Testis (tissue), 2 donors: ENCODE measurements at regions not wholly inside any gene's neighbourhood (a gene's known extent, or its start where the extent isn't known, plus 50 kb on each side); places are given as distances from the start of the nearest gene placed in this dataset.

ENCODE experiments used
- DNase-seq: peaks from one replicate; pipeline ENCODE4 v3.0.0-alpha.2; 2019
- H3K27ac ChIP-seq, 2 donors: fragments of 200-600 bp; sonication (generic); one replicate each; pipeline ENCODE4 v1.5.1; 2019
- H3K27me3 ChIP-seq: fragments of 200-600 bp; sonication (generic); one replicate; pipeline ENCODE4 v1.5.1; 2019
- H3K36me3 ChIP-seq: fragments of 200-600 bp; sonication (generic); one replicate; pipeline ENCODE4 v1.5.1; 2017; ENCODE audit warnings: low read depth; ENCODE audit errors: missing control alignments
- H3K4me1 ChIP-seq: fragments of 200-600 bp; sonication (generic); one replicate; pipeline ENCODE4 v1.5.1; 2019
- H3K4me3 ChIP-seq, 2 donors: fragments of 200-600 bp; sonication (generic); one replicate each; pipeline ENCODE4 v1.5.1; 2017 to 2019
- H3K9me3 ChIP-seq: fragments of 200-600 bp; sonication (generic); one replicate; pipeline ENCODE4 v1.5.1; 2017
- POLR2A ChIP-seq: fragments of 450-650 bp; IDR thresholded peaks from one replicate; pipeline ENCODE4 v1.6.1; 2017; ENCODE audit warnings: antibody characterized with exemption, mild to moderate bottlenecking, moderate library complexity
- WGBS, 2 donors: methylation state at CpG; one replicate each; pipeline ENCODE4 v1.1.5; 2018; 5-methylcytosine and 5-hydroxymethylcytosine counted together
- intact Hi-C: fragments of 100-400 bp; cut with DNase I; formaldehyde crosslinking; loops from one replicate; pipeline ENCODE4 v1.15.1; 2023; ENCODE audit warnings: low total_unique reads
- TF ChIP-seq, protein P1 (sequence below), 3 experiments: fragments of 450-650 bp in 2 of 3; fragments of 200-600 bp in 1 of 3; sonication (generic) in 1 of 3; IDR thresholded peaks; one replicate each; pipeline ENCODE4 v1.5.1; 2016 to 2019; ENCODE audit warnings: antibody characterized with exemption in 3 of 3, mild to moderate bottlenecking in 2 of 3, moderate library complexity in 1 of 3

DNA sequence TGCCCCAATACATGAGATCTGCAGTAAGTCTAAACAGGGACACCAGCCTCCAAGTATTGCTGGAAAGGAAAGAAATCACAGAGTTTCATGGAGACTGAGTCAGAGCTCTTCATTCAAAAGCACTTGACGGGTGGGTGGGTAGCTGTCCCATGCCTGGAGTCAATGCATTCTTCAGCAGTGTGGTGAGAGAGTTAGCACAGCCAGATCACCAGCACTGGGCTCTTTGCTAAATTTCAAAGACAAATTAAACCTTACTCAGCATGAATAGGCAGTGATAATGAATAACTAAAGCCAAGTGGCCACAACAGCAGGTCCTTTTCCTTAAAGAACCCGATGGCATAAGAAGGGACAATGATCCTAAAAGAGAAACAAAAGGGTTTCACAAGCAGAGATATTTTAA lies 192.4 kb downstream of the ACTL7B start:
- WGBS, 2 donors: 59 to 88% methylated on average over 2 of the region's 2 CpGs
- no peak overlapping the region for H3K27ac ChIP-seq
- no peak overlapping the region for H3K4me3 ChIP-seq
- H3K4me1 ChIP-seq: no peaks in the 10 kb centered on the region
- intact Hi-C loops: no loop called here
- no peak for TF ChIP-seq POLR2A
- TF ChIP-seq, protein P1, sequence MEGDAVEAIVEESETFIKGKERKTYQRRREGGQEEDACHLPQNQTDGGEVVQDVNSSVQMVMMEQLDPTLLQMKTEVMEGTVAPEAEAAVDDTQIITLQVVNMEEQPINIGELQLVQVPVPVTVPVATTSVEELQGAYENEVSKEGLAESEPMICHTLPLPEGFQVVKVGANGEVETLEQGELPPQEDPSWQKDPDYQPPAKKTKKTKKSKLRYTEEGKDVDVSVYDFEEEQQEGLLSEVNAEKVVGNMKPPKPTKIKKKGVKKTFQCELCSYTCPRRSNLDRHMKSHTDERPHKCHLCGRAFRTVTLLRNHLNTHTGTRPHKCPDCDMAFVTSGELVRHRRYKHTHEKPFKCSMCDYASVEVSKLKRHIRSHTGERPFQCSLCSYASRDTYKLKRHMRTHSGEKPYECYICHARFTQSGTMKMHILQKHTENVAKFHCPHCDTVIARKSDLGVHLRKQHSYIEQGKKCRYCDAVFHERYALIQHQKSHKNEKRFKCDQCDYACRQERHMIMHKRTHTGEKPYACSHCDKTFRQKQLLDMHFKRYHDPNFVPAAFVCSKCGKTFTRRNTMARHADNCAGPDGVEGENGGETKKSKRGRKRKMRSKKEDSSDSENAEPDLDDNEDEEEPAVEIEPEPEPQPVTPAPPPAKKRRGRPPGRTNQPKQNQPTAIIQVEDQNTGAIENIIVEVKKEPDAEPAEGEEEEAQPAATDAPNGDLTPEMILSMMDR (IDR thresholded peaks at IDR 0.05): no peak
- DNase-seq: no peak
- no peaks in the 10 kb centered on the region for H3K36me3 ChIP-seq
- H3K9me3 ChIP-seq: no peaks in the 10 kb centered on the region
- H3K27me3 ChIP-seq: no peaks in the 10 kb centered on the region

DNA sequence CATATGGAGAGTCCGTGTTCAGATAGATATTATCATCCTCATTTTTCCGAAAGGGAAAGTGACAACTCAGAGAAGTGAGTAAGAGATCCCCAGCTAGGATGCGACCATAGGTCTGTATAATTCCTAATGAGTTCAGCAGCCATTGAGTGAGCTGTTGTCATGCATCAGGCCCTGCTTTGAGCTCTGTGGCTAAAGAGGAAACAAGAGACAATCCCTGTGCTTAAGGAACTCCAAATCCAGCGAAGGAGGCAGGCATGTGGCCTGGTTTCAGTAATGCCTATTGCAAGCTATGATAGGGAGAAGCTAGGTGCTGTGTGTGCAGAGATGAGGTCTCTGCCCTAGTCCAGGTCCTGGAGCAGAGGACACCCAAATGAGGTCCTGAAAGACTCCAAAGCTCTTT lies 192.8 kb downstream of the ACTL7B start:
- TF ChIP-seq, protein P1 (IDR thresholded peaks at IDR 0.05): no peak
- no peak for TF ChIP-seq POLR2A
- Histone ChIP-seq H3K27me3 (no peaks in the 10 kb centered on the region), H3K36me3 (no peaks in the 10 kb centered on the region), H3K9me3 (no peaks in the 10 kb centered on the region), H3K4me1 (no peaks in the 10 kb centered on the region), H3K4me3 (no peak overlapping the region), H3K27ac (no peak overlapping the region)
- no peak for DNase-seq
- WGBS, 2 donors: 91 to 94% methylated on average over 4 of the region's 4 CpGs
- intact Hi-C loops: no loop called here

DNA sequence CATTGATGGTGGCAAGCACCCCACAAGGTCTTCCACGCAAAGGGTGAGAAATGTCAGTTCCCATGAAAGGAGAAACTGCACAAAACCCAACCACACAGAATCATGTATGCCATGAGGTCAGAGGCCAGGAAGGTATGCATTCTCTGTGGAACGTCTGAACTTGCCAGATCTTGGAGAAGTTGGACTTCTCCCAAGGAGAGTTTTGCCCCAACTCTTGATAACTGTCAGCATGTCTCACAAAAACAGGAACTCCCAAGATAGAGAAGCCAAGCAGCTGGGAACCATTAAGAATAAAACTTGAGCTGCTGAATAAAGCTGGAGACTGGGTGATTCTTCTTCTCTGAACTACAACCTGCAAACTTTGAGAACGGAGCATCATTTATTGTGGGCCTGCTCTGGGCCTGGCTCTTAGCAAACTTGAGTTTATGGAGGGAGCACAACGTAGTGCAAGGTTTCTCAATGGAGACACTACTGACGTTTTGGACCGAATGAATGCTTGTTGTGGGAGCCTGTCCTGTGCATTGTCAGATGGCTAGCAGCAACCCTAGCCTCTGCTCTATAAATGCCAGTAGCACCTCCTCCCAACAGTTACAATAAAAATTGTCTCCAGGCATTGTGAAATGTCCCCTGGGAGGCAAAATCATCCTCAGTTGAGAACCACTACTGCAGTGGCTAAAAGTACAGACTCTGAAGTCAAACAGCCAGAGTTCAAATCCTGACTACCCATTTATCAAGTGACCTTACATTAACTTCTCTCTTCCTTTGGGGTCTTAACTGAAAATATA lies 193.5 kb downstream of the ACTL7B start:
- intact Hi-C loops: no loop called here
- TF ChIP-seq, protein P1 (IDR thresholded peaks at IDR 0.05): no peak
- WGBS, 2 donors: 79 to 80% methylated on average over 6 of the region's 6 CpGs

DNA sequence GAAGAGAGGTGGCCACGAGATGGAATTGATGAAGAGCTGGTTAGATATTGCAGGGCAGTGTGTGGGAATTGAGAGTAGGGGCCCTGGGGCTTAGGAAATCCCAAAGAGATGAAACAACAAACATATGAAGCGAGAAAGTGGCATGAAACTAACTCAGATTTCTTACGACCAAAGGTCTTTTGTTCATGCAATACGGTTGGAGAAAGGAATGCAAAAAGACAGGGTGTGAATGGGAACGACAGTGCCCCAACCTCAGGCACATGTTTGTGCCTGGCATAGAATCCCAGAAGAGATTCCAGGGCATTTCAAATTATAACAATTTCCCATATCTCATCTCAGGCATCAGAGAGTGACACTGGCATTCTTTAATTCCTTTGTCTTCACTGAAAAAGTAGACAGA lies 199.2 kb downstream of the ACTL7B start:
- Histone ChIP-seq H3K27ac (no peak overlapping the region), H3K4me1 (no peaks in the 10 kb centered on the region), H3K36me3 (no peaks in the 10 kb centered on the region), H3K27me3 (no peaks in the 10 kb centered on the region), H3K9me3 (no peaks in the 10 kb centered on the region), H3K4me3 (no peak overlapping the region)
- WGBS, 2 donors: 77 to 86% methylated on average over 5 of the region's 5 CpGs
- intact Hi-C loops: no loop called here
- no peak for DNase-seq
- TF ChIP-seq, protein P1 (IDR thresholded peaks at IDR 0.05): no peak
- TF ChIP-seq POLR2A: no peak

More for the DNA sequence above, 193.5 kb downstream of the ACTL7B start:
- Histone ChIP-seq H3K4me3 (no peak overlapping the region), H3K27me3 (no peaks in the 10 kb centered on the region), H3K27ac (no peak overlapping the region), H3K9me3 (no peaks in the 10 kb centered on the region), H3K36me3 (no peaks in the 10 kb centered on the region), H3K4me1 (no peaks in the 10 kb centered on the region)
- no peak for DNase-seq

DNA sequence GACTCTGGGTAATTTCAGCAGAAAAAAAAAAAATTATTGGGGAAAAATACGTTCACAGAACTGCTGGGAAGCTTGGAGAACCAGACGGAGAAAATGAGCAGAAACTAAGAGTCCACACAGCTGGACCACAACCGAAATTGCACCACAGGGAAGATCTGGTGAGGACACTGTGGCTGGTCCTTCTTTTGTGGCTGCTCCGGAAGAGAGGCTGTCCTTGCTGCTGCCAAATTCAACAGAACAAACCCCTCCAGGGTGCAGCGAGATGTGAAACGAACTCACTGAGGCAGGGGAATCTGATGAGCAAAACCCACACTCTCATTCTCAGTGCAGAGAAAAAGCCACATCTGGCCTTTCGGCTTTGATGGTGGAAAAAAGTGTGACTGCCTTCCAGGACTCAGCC lies 200.0 kb downstream of the ACTL7B start:
- TF ChIP-seq, protein P1 (IDR thresholded peaks at IDR 0.05): no peak
- no peak for TF ChIP-seq POLR2A
- no peaks in the 10 kb centered on the region for H3K4me1 ChIP-seq
- no peak overlapping the region for H3K27ac ChIP-seq
- DNase-seq: no peak
- no peak overlapping the region for H3K4me3 ChIP-seq
- H3K9me3 ChIP-seq: no peaks in the 10 kb centered on the region
- no peaks in the 10 kb centered on the region for H3K27me3 ChIP-seq
- intact Hi-C loops: no loop called here
- WGBS, 2 donors: 81 to 86% methylated on average over 7 of the region's 7 CpGs
- H3K36me3 ChIP-seq: no peaks in the 10 kb centered on the region
